Left ventricle myocardium inferior (tissue), 1 donor: ENCODE measurements at regions not wholly inside any gene's neighbourhood (a gene's known extent, or its start where the extent isn't known, plus 50 kb on each side); places are given as distances from the start of the nearest gene placed in this dataset.
A peak's percentile ranks its signal among the peaks of the same experiment; 100 is the strongest.

ENCODE experiments used
- DNase-seq: peaks from one replicate; pipeline ENCODE4 v3.0.0-alpha.2; 2020
- H3K27ac ChIP-seq: fragments of 200-600 bp; replicated peaks from 2 replicates; pipeline ENCODE4 v1.8.0; 2021
- H3K27me3 ChIP-seq: fragments of 200-600 bp; 2 replicates; pipeline ENCODE4 v1.8.0; 2021; ENCODE audit warnings: low read depth
- H3K36me3 ChIP-seq: fragments of 200-600 bp; 2 replicates; pipeline ENCODE4 v1.8.0; 2021
- H3K4me1 ChIP-seq: fragments of 200-600 bp; 2 replicates; pipeline ENCODE4 v1.8.0; 2021
- H3K4me3 ChIP-seq: fragments of 200-600 bp; 2 replicates; pipeline ENCODE4 v1.8.0; 2021; ENCODE audit warnings: mild to moderate bottlenecking, moderate library complexity
- H3K9me3 ChIP-seq: fragments of 200-600 bp; replicated peaks from 2 replicates; pipeline ENCODE4 v1.8.0; 2021
- intact Hi-C: fragments of 100-400 bp; cut with micrococcal nuclease; formaldehyde crosslinking; loops from one replicate; pipeline ENCODE4 v1.11.0; 2022
- TF ChIP-seq, protein P1 (sequence below): fragments of 200-600 bp; IDR thresholded peaks from 2 replicates; pipeline ENCODE4 v1.8.0; 2021; ENCODE audit warnings: antibody characterized with exemption, mild to moderate bottlenecking, borderline replicate concordance
- donor health status: DM: no; HTN: yes; CAD: no; lungs with severe emphysema.

- Histone ChIP-seq H3K36me3 (no peaks in the 10 kb centered on the region), H3K4me1 (peaks cover 24% of the 10 kb centered on the region), H3K9me3 (no peaks in the 10 kb centered on the region), H3K27me3 (peaks cover 43% of the 10 kb centered on the region), H3K4me3 (peak overlapping the region; percentile 75), H3K27ac (no peak overlapping the region)
- TF ChIP-seq, protein P1, sequence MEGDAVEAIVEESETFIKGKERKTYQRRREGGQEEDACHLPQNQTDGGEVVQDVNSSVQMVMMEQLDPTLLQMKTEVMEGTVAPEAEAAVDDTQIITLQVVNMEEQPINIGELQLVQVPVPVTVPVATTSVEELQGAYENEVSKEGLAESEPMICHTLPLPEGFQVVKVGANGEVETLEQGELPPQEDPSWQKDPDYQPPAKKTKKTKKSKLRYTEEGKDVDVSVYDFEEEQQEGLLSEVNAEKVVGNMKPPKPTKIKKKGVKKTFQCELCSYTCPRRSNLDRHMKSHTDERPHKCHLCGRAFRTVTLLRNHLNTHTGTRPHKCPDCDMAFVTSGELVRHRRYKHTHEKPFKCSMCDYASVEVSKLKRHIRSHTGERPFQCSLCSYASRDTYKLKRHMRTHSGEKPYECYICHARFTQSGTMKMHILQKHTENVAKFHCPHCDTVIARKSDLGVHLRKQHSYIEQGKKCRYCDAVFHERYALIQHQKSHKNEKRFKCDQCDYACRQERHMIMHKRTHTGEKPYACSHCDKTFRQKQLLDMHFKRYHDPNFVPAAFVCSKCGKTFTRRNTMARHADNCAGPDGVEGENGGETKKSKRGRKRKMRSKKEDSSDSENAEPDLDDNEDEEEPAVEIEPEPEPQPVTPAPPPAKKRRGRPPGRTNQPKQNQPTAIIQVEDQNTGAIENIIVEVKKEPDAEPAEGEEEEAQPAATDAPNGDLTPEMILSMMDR, result no peak
- no peak for DNase-seq
- intact Hi-C loops, result no loop called here
These were observed 50.0 kb upstream of the TRIM2 start for GRCh38 chr4:153154007-153154975.
